SK-N-SH treated with all-trans-retinoic acid at 6 μM for 48 hours (cell line): ENCODE measurements at regions not wholly inside any gene's neighbourhood (a gene's known extent, or its start where the extent isn't known, plus 50 kb on each side); places are given as distances from the start of the nearest gene placed in this dataset.

Experiments
- ATAC-seq: fragments of 200-7000 bp; cut with Tn5 transposase; 3 replicates; pipeline ENCODE4 v1.9.1; 2020; ENCODE audit warnings: mild to moderate bottlenecking, moderate library complexity
- ARNTL ChIP-seq: fragments of 450-650 bp; formaldehyde crosslinking; IDR thresholded peaks from 2 replicates; pipeline ENCODE4 v1.5.0; 2020; ENCODE audit warnings: low read depth, mild to moderate bottlenecking, moderate library complexity, borderline replicate concordance
- BACH2 ChIP-seq: fragments of 250-450 bp; sonication (Bioruptor Pico); IDR thresholded peaks from 2 replicates; pipeline ENCODE4 v1.9.0; 2021; ENCODE audit warnings: mild to moderate bottlenecking, borderline replicate concordance
- CSDC2 ChIP-seq: fragments of 250-450 bp; sonication (Bioruptor Pico); IDR thresholded peaks from 2 replicates; pipeline ENCODE4 v1.5.0; 2020; ENCODE audit warnings: mild to moderate bottlenecking, moderate library complexity
- CSRNP3 ChIP-seq: fragments of 250-450 bp; sonication (Bioruptor Pico); IDR thresholded peaks from 2 replicates; pipeline ENCODE4 v1.5.1; 2021; ENCODE audit warnings: mild to moderate bottlenecking, moderate library complexity
- ESRRG ChIP-seq: fragments of 250-450 bp; sonication (Bioruptor Pico); IDR thresholded peaks from 2 replicates; pipeline ENCODE4 v1.6.1; 2021; ENCODE audit warnings: mild to moderate bottlenecking
- GLIS3 ChIP-seq: fragments of 250-450 bp; sonication (Bioruptor Pico); IDR thresholded peaks from 2 replicates; pipeline ENCODE4 v1.5.0; 2020; ENCODE audit warnings: mild to moderate bottlenecking, moderate library complexity
- ISL1 ChIP-seq: fragments of 250-450 bp; sonication (Bioruptor Pico); IDR thresholded peaks from 2 replicates; pipeline ENCODE4 v2.1.2; 2022; ENCODE audit warnings: mild to moderate bottlenecking, moderate library complexity
- POU6F1 ChIP-seq: fragments of 250-450 bp; sonication (Bioruptor Pico); IDR thresholded peaks from 2 replicates; pipeline ENCODE4 v1.8.0; 2021; ENCODE audit warnings: low read depth, mild to moderate bottlenecking, moderate library complexity, borderline replicate concordance
- PPARA ChIP-seq: fragments of 250-450 bp; sonication (Bioruptor Pico); IDR thresholded peaks from 2 replicates; pipeline ENCODE4 v1.5.0; 2020; ENCODE audit warnings: mild to moderate bottlenecking, borderline replicate concordance
- RARB ChIP-seq: fragments of 250-450 bp; sonication (Bioruptor Pico); IDR thresholded peaks from 2 replicates; pipeline ENCODE4 v1.8.0; 2021; ENCODE audit warnings: mild to moderate bottlenecking, moderate library complexity
- SNAI2 ChIP-seq: fragments of 250-450 bp; sonication (Bioruptor Pico); IDR thresholded peaks from 2 replicates; pipeline ENCODE4 v1.5.0; 2020; ENCODE audit warnings: mild to moderate bottlenecking, moderate library complexity
- TCF4 ChIP-seq: fragments of 250-450 bp; sonication (Bioruptor Pico); IDR thresholded peaks from 2 replicates; pipeline ENCODE4 v1.8.0; 2021; ENCODE audit warnings: mild to moderate bottlenecking, moderate library complexity, borderline replicate concordance
- TOX ChIP-seq: fragments of 250-450 bp; sonication (Bioruptor Pico); IDR thresholded peaks from 2 replicates; pipeline ENCODE4 v1.8.0; 2021; ENCODE audit warnings: mild to moderate bottlenecking, moderate library complexity, borderline replicate concordance
- TSHZ2 ChIP-seq: fragments of 250-450 bp; sonication (Bioruptor Pico); IDR thresholded peaks from 2 replicates; pipeline ENCODE4 v1.5.0; 2020; ENCODE audit warnings: mild to moderate bottlenecking, moderate library complexity
- ZC3H10 ChIP-seq: fragments of 250-450 bp; sonication (Bioruptor Pico); IDR thresholded peaks from 2 replicates; pipeline ENCODE4 v1.5.1; 2021; ENCODE audit warnings: mild to moderate bottlenecking, moderate library complexity
- ZFP3 ChIP-seq: fragments of 250-450 bp; sonication (Bioruptor Pico); IDR thresholded peaks from 2 replicates; pipeline ENCODE4 v1.5.0; 2020; ENCODE audit warnings: mild to moderate bottlenecking, moderate library complexity
- ZNF565 ChIP-seq: fragments of 450-650 bp; formaldehyde crosslinking; conservative IDR thresholded peaks from 2 replicates; pipeline ENCODE4 v1.5.0; 2020; ENCODE audit warnings: low read depth, mild to moderate bottlenecking, moderate library complexity
- ZNF70 ChIP-seq: fragments of 450-650 bp; formaldehyde crosslinking; IDR thresholded peaks from 2 replicates; pipeline ENCODE4 v1.5.0; 2020; ENCODE audit warnings: mild to moderate bottlenecking, moderate library complexity
- ZNF8 ChIP-seq: fragments of 450-650 bp; formaldehyde crosslinking; IDR thresholded peaks from 2 replicates; pipeline ENCODE4 v1.5.0; 2020; ENCODE audit warnings: mild to moderate bottlenecking, moderate library complexity
- TF ChIP-seq, protein P1 (sequence below): fragments of 250-450 bp; sonication (Bioruptor Pico); IDR thresholded peaks from 2 replicates; pipeline ENCODE4 v1.8.0; 2020; ENCODE audit warnings: mild to moderate bottlenecking, moderate library complexity, borderline replicate concordance
- TF ChIP-seq, protein P2 (sequence below): fragments of 250-450 bp; sonication (Bioruptor Pico); IDR thresholded peaks from 2 replicates; pipeline ENCODE4 v1.5.1; 2020; ENCODE audit warnings: low read depth, mild to moderate bottlenecking, moderate library complexity

DNA sequence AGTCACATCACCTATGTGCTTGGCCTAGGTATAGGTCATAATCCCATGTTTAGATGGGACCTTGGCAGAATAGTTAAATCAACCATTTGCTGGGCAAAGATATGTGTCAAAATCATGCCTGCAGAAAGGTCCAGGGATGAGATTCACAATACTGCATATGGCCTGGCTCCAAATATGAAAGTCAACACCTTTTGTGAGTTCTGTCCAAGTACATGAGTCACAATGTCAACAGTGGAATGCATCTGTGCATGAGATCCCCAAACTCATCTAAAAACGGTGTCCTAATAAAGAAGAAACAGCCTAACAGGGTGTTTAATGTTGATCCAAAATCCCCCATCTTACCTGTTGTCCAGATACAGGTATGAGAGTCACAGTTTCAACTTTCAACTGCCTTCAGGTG, 1847.5 kb downstream of the TP53TG3F start:
- TF ChIP-seq RARB (CRISPR knock-in tag) (no peak), PPARA (CRISPR knock-in tag) (no peak), SNAI2 (CRISPR knock-in tag) (no peak), ZC3H10 (CRISPR knock-in tag) (no peak)
- TF ChIP-seq, protein P1, sequence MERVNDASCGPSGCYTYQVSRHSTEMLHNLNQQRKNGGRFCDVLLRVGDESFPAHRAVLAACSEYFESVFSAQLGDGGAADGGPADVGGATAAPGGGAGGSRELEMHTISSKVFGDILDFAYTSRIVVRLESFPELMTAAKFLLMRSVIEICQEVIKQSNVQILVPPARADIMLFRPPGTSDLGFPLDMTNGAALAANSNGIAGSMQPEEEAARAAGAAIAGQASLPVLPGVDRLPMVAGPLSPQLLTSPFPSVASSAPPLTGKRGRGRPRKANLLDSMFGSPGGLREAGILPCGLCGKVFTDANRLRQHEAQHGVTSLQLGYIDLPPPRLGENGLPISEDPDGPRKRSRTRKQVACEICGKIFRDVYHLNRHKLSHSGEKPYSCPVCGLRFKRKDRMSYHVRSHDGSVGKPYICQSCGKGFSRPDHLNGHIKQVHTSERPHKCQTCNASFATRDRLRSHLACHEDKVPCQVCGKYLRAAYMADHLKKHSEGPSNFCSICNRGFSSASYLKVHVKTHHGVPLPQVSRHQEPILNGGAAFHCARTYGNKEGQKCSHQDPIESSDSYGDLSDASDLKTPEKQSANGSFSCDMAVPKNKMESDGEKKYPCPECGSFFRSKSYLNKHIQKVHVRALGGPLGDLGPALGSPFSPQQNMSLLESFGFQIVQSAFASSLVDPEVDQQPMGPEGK (CRISPR knock-in tag): no peak
- no peak for ATAC-seq

GRCh38 chr16:35308674-35309073, 1849.3 kb downstream of the TP53TG3F start:
- no peak for ATAC-seq
- no peak for TF ChIP-seq SNAI2 (CRISPR knock-in tag)
- TF ChIP-seq ZFP3 (CRISPR knock-in tag): no peak
- TF ChIP-seq RARB (CRISPR knock-in tag): no peak
- no peak for TF ChIP-seq TOX (CRISPR knock-in tag)
- TF ChIP-seq, protein P1 (CRISPR knock-in tag): no peak
- no peak for TF ChIP-seq BACH2 (CRISPR knock-in tag)
- TF ChIP-seq ESRRG: no peak
- no peak for TF ChIP-seq TCF4
- no peak for TF ChIP-seq TSHZ2 (CRISPR knock-in tag)
- TF ChIP-seq CSRNP3 (CRISPR knock-in tag): no peak
- no peak for TF ChIP-seq PPARA (CRISPR knock-in tag)
- no peak for TF ChIP-seq GLIS3 (CRISPR knock-in tag)
- TF ChIP-seq ZNF8 (CRISPR knock-in tag): no peak
- no peak for TF ChIP-seq ZNF70 (CRISPR knock-in tag)
- TF ChIP-seq ZNF565 (CRISPR knock-in tag): no peak
- no peak for TF ChIP-seq CSDC2 (CRISPR knock-in tag)
- TF ChIP-seq, protein P2, sequence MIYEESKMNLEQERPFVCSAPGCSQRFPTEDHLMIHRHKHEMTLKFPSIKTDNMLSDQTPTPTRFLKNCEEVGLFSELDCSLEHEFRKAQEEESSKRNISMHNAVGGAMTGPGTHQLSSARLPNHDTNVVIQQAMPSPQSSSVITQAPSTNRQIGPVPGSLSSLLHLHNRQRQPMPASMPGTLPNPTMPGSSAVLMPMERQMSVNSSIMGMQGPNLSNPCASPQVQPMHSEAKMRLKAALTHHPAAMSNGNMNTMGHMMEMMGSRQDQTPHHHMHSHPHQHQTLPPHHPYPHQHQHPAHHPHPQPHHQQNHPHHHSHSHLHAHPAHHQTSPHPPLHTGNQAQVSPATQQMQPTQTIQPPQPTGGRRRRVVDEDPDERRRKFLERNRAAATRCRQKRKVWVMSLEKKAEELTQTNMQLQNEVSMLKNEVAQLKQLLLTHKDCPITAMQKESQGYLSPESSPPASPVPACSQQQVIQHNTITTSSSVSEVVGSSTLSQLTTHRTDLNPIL (CRISPR knock-in tag): no peak
- TF ChIP-seq ARNTL: no peak

GRCh38 chr16:35310999-35311398, 1851.6 kb downstream of the TP53TG3F start:
- TF ChIP-seq CSRNP3 (CRISPR knock-in tag): no peak
- TF ChIP-seq POU6F1 (CRISPR knock-in tag): no peak
- TF ChIP-seq TCF4: no peak
- TF ChIP-seq, protein P2 (CRISPR knock-in tag): no peak
- TF ChIP-seq ZFP3 (CRISPR knock-in tag): no peak
- TF ChIP-seq GLIS3 (CRISPR knock-in tag): no peak
- TF ChIP-seq ZC3H10 (CRISPR knock-in tag): no peak
- TF ChIP-seq RARB (CRISPR knock-in tag): no peak
- TF ChIP-seq SNAI2 (CRISPR knock-in tag): no peak
- TF ChIP-seq ISL1: no peak
- peak; percentile 19; the same call in 2 of the 3 replicates for ATAC-seq
